NT2/D1 (cell line): ENCODE measurements at regions not wholly inside any gene's neighbourhood (a gene's known extent, or its start where the extent isn't known, plus 50 kb on each side); places are given as distances from the start of the nearest gene placed in this dataset.

Experiments used
- SUZ12 ChIP-seq: IDR thresholded peaks from 2 replicates; pipeline ENCODE4 v1.6.1; 2011; ENCODE audit not compliant: insufficient read length, insufficient read depth; ENCODE audit errors: extremely low read depth
- YY1 ChIP-seq: IDR thresholded peaks from 2 replicates; pipeline ENCODE4 v1.6.1; 2011; ENCODE audit not compliant: insufficient read length, insufficient read depth

GRCh38 chr14:86838363-86838762 lies 1154.6 kb downstream of the GALC start:
- TF ChIP-seq SUZ12, result no peak
- no peak for TF ChIP-seq YY1
